ENCODE measurements at regions not wholly inside any gene's neighbourhood (a gene's known extent, or its start where the extent isn't known, plus 50 kb on each side); places are given as distances from the start of the nearest gene placed in this dataset.
A peak's percentile ranks its signal among the peaks of the same experiment; 100 is the strongest.

DNA sequence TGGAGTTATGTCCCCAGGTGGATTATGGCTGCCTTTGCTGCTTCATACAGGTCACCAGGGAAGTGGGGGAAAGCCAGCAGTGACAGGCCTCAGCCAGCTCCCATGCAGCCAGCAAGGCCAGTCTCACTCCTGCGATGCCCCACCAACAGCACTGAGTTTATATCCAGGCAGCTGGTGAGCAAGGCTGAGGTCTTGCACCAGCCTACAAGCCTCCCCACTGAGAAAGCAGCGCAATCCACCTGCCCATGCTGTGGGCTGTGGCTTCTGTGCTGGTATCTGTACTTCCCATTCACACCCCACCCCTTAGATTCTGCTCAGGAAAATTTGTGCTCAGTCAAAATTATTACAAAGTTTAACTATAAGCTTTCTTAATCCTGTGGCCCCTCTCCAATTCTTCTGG is 153.5 kb downstream of the HHIP start:
- H3K9me3 Mint-ChIP-seq (ENCODE audit: unreplicated experiment) = no peaks in the 10 kb centered on the region
- no peak for DNase-seq
- no peak overlapping the region for H3K27ac Mint-ChIP-seq (ENCODE audit: unreplicated experiment)
- no peak overlapping the region for H3K4me3 Mint-ChIP-seq (ENCODE audit: unreplicated experiment)
- H3K4me1 Mint-ChIP-seq (ENCODE audit: low read depth, unreplicated experiment) = no peaks in the 10 kb centered on the region
- H3K36me3 Mint-ChIP-seq (ENCODE audit: unreplicated experiment) = no peaks in the 10 kb centered on the region
- no peak for TF ChIP-seq CTCF (IDR thresholded peaks at IDR 0.05; ENCODE audit: partially characterized antibody, unreplicated experiment)
- H3K27me3 Mint-ChIP-seq (ENCODE audit: unreplicated experiment) = no peaks in the 10 kb centered on the region

DNA sequence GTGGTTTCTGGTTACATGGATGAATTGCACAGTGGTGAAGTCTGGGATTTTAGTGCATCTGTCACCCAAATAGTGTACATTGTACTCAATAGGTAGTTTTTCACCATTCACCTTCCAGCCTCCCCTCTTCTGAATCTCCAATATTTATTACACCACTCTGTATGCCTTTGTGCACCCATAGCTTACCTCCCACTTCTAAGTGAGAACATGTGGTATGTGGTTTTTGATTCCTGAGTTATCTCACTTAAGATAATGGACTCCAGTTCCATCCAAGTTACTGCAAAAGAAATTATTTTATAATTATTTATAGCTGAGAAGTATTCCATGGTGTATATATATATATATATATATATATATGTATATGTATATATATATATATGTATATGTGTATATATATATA is 155.8 kb downstream of the HHIP start:
- H3K9me3 Mint-ChIP-seq (ENCODE audit: unreplicated experiment) = no peaks in the 10 kb centered on the region
- no peak for TF ChIP-seq CTCF (IDR thresholded peaks at IDR 0.05; ENCODE audit: partially characterized antibody, unreplicated experiment)
- DNase-seq = no peak
- no peaks in the 10 kb centered on the region for H3K4me1 Mint-ChIP-seq (ENCODE audit: low read depth, unreplicated experiment)
- H3K4me3 Mint-ChIP-seq (ENCODE audit: unreplicated experiment) = no peak overlapping the region
- H3K27me3 Mint-ChIP-seq (ENCODE audit: unreplicated experiment) = no peaks in the 10 kb centered on the region
- H3K36me3 Mint-ChIP-seq (ENCODE audit: unreplicated experiment) = peaks cover under 1% of the 10 kb centered on the region
- no peak overlapping the region for H3K27ac Mint-ChIP-seq (ENCODE audit: unreplicated experiment)

GRCh38 chr4:144808034-144808433 is 162.1 kb downstream of the HHIP start:
- H3K36me3 Mint-ChIP-seq (ENCODE audit: unreplicated experiment) = peaks cover 18% of the 10 kb centered on the region
- DNase-seq = no peak
- no peaks in the 10 kb centered on the region for H3K4me1 Mint-ChIP-seq (ENCODE audit: low read depth, unreplicated experiment)
- no peak overlapping the region for H3K27ac Mint-ChIP-seq (ENCODE audit: unreplicated experiment)
- H3K27me3 Mint-ChIP-seq (ENCODE audit: unreplicated experiment) = peaks cover 7% of the 10 kb centered on the region
- peaks cover 5% of the 10 kb centered on the region for H3K9me3 Mint-ChIP-seq (ENCODE audit: unreplicated experiment)
- H3K4me3 Mint-ChIP-seq (ENCODE audit: unreplicated experiment) = no peak overlapping the region
- no peak for TF ChIP-seq CTCF (IDR thresholded peaks at IDR 0.05; ENCODE audit: partially characterized antibody, unreplicated experiment)

DNA sequence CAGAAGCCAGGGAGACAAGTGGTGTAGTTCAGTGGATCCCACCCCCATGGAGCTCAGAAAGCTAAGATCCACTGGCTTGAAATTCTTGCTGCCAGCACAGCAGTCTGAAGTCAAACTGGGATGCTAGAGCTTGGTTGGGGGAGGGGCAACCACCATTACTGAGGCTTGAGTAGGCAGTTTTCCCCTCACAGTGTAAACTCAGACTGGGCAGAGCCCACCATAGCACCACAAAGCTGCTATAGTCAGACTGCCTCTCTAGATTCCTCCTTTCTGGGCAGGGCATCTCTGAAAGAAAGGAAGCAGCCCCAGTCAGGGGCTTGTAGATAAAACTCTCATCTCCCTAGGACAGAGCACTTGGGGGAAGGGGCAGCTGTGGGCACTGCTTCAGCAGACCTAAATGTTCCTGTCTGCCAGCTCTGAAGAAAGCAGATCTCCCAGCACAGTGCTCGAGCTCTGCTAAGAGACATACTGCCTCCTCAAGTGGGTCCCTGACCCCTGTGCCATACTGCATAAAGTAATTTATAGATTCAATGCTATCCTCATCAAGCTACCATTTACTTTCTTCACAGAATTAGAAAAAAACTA is 163.2 kb downstream of the HHIP start:
- H3K27ac Mint-ChIP-seq (ENCODE audit: unreplicated experiment) = peak overlapping the region; percentile 91
- H3K36me3 Mint-ChIP-seq (ENCODE audit: unreplicated experiment) = peaks cover 18% of the 10 kb centered on the region
- no peak for TF ChIP-seq CTCF (IDR thresholded peaks at IDR 0.05; ENCODE audit: partially characterized antibody, unreplicated experiment)
- no peak for DNase-seq
- peaks cover 7% of the 10 kb centered on the region for H3K27me3 Mint-ChIP-seq (ENCODE audit: unreplicated experiment)
- H3K4me1 Mint-ChIP-seq (ENCODE audit: low read depth, unreplicated experiment) = no peaks in the 10 kb centered on the region
- peaks cover 5% of the 10 kb centered on the region for H3K9me3 Mint-ChIP-seq (ENCODE audit: unreplicated experiment)
- peak overlapping the region; percentile 81 for H3K4me3 Mint-ChIP-seq (ENCODE audit: unreplicated experiment)

DNA sequence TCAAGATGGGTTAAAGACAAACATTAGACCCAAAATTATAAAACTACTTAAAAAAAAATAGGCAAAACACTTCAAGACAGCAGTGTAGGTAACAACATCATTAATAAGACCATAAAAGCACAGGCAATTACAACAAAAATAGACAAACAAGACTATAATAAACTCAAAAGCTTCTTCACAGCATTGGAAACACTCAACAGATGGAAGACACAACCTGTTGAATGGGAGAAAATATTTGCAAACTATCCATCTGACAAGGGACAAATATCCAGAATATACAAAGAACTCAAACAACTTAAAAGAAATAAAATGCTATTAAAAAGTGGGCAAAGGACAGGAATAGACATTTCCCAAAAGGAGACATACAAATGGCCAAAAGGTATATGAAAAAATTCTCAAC is 170.7 kb downstream of the HHIP start:
- no peak for TF ChIP-seq CTCF (IDR thresholded peaks at IDR 0.05; ENCODE audit: partially characterized antibody, unreplicated experiment)
- Mint-ChIP-seq H3K36me3 (ENCODE audit: unreplicated experiment) (no peaks in the 10 kb centered on the region), H3K27ac (ENCODE audit: unreplicated experiment) (no peak overlapping the region), H3K9me3 (ENCODE audit: unreplicated experiment) (peaks cover 4% of the 10 kb centered on the region), H3K4me3 (ENCODE audit: unreplicated experiment) (no peak overlapping the region), H3K4me1 (ENCODE audit: low read depth, unreplicated experiment) (no peaks in the 10 kb centered on the region), H3K27me3 (ENCODE audit: unreplicated experiment) (peaks cover 5% of the 10 kb centered on the region)
- DNase-seq = no peak
